Caco-2 (cell line): ENCODE measurements at regions not wholly inside any gene's neighbourhood (a gene's known extent, or its start where the extent isn't known, plus 50 kb on each side); places are given as distances from the start of the nearest gene placed in this dataset.
A peak's percentile ranks its signal among the peaks of the same experiment; 100 is the strongest.

Experiments
- BruUV-seq: library from RNA; stranded (reverse); fragments of 400-500 nt; replicated peaks from 2 replicates; lab custom pipeline; 2021; lab: Mats Ljungman, UMichigan
- CTCF ChIA-PET: fragments of 300-600 bp; sonication (Branson Sonifier 250); formaldehyde crosslinking; loops from one replicate; lab custom pipeline; 2022; ENCODE audit warnings: antibody characterized with exemption; lab: Charles Lee
- POLR2A ChIA-PET: fragments of 300-600 bp; sonication (Branson Sonifier 250); formaldehyde crosslinking; loops from one replicate; lab custom pipeline; 2022; ENCODE audit warnings: antibody characterized with exemption; lab: Charles Lee
- DNase-seq, 2 experiments: peaks; one replicate each; pipeline versions ENCODE4 v3.0.0 to v3.0.0-alpha.2; 2020 to 2022
- H3K27me3 ChIP-seq: replicated peaks from 2 replicates; pipeline ENCODE4 v1.6.0; 2011; ENCODE audit warnings: low read length; ENCODE audit not compliant: control insufficient read depth, insufficient read depth
- H3K36me3 ChIP-seq: 2 replicates; pipeline ENCODE4 v1.5.1; 2011; ENCODE audit warnings: low read length; ENCODE audit not compliant: control insufficient read depth, insufficient read depth
- H3K4me1 ChIP-seq: fragments of 250-450 bp; sonication (Bioruptor Pico); 2 replicates; pipeline ENCODE4 v1.5.1; 2020; ENCODE audit warnings: mild to moderate bottlenecking
- H3K4me3 ChIP-seq: 2 replicates; pipeline ENCODE4 v1.5.1; 2011; ENCODE audit warnings: low read depth, mild to moderate bottlenecking, control low read depth, low read length
- H3K9me3 ChIP-seq: fragments of 250-450 bp; sonication (Bioruptor Pico); 2 replicates; pipeline ENCODE4 v1.5.1; 2020; ENCODE audit warnings: mild to moderate bottlenecking, moderate library complexity
- H3K27ac Mint-ChIP-seq: one replicate; pipeline ENCODE4 v1.8.0; 2022; ENCODE audit warnings: mixed read lengths; ENCODE audit not compliant: unreplicated experiment
- H3K27me3 Mint-ChIP-seq: one replicate; pipeline ENCODE4 v1.8.0; 2022; ENCODE audit warnings: mixed read lengths; ENCODE audit not compliant: insufficient read depth, unreplicated experiment
- H3K36me3 Mint-ChIP-seq: one replicate; pipeline ENCODE4 v1.8.0; 2022; ENCODE audit warnings: mild to moderate bottlenecking, mixed read lengths; ENCODE audit not compliant: insufficient read depth, unreplicated experiment
- H3K4me1 Mint-ChIP-seq: one replicate; pipeline ENCODE4 v1.8.0; 2022; ENCODE audit warnings: low read depth, mixed read lengths; ENCODE audit not compliant: unreplicated experiment
- H3K4me3 Mint-ChIP-seq: one replicate; pipeline ENCODE4 v1.8.0; 2022; ENCODE audit warnings: mild to moderate bottlenecking, moderate library complexity, mixed read lengths; ENCODE audit not compliant: unreplicated experiment
- H3K9me3 Mint-ChIP-seq: one replicate; pipeline ENCODE4 v1.8.0; 2022; ENCODE audit warnings: mixed read lengths; ENCODE audit not compliant: unreplicated experiment
- intact Hi-C: fragments of 100-400 bp; cut with micrococcal nuclease; formaldehyde crosslinking; loops from one replicate; pipeline ENCODE4 v1.10.0; 2022; ENCODE audit not compliant: unreplicated experiment
- TF ChIP-seq, protein P1 (sequence below), 2 experiments: fragments of 200-600 bp in 1 of 2; IDR thresholded peaks; 1 replicate in 1 of 2; 2 replicates in 1 of 2; pipeline versions ENCODE4 v1.5.1 to v1.8.0; 2011 to 2022; ENCODE audit warnings: antibody characterized with exemption in 1 of 2, control low read depth in 1 of 2, inconsistent platforms in 1 of 2, low read depth in 1 of 2, low read length in 1 of 2, mild to moderate bottlenecking in 1 of 2, moderate library complexity in 1 of 2; ENCODE audit not compliant: insufficient read depth in 1 of 2, severe bottlenecking in 1 of 2, unreplicated experiment in 1 of 2

DNA sequence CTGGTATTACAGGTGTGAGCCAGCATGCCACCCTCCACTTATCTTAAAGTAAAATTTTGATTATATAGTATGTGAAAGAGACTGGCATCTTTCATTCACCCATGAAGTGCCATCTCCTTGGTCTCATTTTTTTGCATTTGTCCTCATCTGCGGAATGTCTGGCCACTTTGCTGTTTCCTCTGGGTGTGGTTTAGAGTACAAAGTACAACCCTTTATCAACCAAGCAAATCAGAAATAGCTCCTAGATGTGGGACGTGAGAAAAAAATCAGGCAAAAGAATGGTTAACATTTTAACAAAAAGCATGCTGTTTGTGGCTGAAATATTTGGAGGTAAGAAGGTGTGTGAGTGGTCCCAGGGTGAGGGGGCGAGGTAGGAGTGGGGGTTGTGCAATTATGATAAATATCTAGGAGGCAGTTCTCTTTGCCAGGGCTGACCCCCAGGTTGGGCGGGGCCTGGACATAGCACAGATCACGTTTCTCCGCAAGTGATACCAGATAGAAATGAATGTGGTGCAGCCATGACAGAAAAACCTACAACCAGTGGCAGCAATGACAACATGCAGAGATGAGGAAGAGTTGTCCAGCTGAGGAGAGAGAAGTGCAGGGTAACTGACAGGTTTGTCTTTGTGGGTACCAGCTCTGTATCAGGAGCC, 115.8 kb upstream of the SERTAD2 start:
- H3K36me3 ChIP-seq, result no peaks in the 10 kb centered on the region
- peaks cover 6% of the 10 kb centered on the region for H3K36me3 Mint-ChIP-seq
- H3K4me1 ChIP-seq, result peaks cover 28% of the 10 kb centered on the region
- TF ChIP-seq, protein P1, sequence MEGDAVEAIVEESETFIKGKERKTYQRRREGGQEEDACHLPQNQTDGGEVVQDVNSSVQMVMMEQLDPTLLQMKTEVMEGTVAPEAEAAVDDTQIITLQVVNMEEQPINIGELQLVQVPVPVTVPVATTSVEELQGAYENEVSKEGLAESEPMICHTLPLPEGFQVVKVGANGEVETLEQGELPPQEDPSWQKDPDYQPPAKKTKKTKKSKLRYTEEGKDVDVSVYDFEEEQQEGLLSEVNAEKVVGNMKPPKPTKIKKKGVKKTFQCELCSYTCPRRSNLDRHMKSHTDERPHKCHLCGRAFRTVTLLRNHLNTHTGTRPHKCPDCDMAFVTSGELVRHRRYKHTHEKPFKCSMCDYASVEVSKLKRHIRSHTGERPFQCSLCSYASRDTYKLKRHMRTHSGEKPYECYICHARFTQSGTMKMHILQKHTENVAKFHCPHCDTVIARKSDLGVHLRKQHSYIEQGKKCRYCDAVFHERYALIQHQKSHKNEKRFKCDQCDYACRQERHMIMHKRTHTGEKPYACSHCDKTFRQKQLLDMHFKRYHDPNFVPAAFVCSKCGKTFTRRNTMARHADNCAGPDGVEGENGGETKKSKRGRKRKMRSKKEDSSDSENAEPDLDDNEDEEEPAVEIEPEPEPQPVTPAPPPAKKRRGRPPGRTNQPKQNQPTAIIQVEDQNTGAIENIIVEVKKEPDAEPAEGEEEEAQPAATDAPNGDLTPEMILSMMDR (IDR thresholded peaks at IDR 0.05; ENCODE audit: insufficient read depth in 1 of 2, low read depth in 1 of 2, low read length in 1 of 2, severe bottlenecking in 1 of 2, unreplicated experiment in 1 of 2), result no peak
- intact Hi-C loops, result loop anchor here (2.0 to 5.0 kb wide), 3 partner anchors 53 to 121 kb away; no protein-coding TSS in a partner anchor
- peak overlapping the region; percentile 78 for H3K4me3 Mint-ChIP-seq
- no peaks in the 10 kb centered on the region for H3K9me3 Mint-ChIP-seq
- BruUV-seq, result no TSS peak
- H3K9me3 ChIP-seq, result no peaks in the 10 kb centered on the region
- DNase-seq, result peak; percentile 66 to 75
- no peaks in the 10 kb centered on the region for H3K27me3 Mint-ChIP-seq
- peak overlapping the region; percentile 5; the same call in 1 of the 2 replicates for H3K4me3 ChIP-seq
- ChIA-PET POLR2A (interaction anchor here (1.5 to 2.4 kb wide), 2 partner anchors 19 to 116 kb away, joined by 12 to 18 read pairs; partner anchors contain the start of gene SERTAD2), CTCF (interaction anchor here (0.5 to 1.4 kb wide), 3 partner anchors 18 to 123 kb away, joined by 4 to 10 read pairs (median 5); no protein-coding TSS in a partner anchor)
- H3K4me1 Mint-ChIP-seq, result peaks cover 27% of the 10 kb centered on the region
- H3K27me3 ChIP-seq, result no peaks in the 10 kb centered on the region
- peak overlapping the region; percentile 84 for H3K27ac Mint-ChIP-seq

DNA sequence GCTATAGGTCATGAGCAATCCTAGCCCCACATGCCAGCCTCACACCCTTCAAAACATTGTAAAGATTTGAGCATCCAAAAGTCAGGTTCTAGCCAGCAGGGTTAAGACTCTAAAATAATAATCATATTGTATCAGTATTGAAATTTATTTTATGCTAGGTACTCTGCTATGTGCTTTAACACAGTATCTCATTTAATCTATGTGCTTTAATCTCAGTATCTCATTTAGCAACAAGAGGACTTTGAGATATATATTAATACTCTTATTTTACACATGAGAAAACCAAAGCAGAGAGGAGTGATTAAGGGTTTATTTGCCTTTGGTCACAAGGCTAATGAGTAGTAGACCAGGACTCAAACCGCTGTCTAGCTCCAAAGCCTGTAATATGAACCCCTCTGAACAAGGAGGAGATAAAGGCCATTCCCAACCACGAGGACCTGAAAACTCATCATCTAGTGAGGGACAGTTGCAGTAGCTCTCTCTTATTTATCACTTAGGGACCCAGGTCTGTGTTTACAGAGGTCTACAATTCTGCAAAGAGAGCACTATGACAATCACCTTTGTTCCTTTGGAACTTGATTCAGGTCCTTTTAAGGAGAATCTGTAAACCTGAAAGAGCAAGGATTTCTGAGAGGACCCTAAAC, 116.5 kb upstream of the SERTAD2 start:
- H3K4me3 Mint-ChIP-seq, result peak overlapping the region; percentile 78
- no peak for DNase-seq
- no peaks in the 10 kb centered on the region for H3K27me3 Mint-ChIP-seq
- no peaks in the 10 kb centered on the region for H3K36me3 ChIP-seq
- TF ChIP-seq, protein P1 (IDR thresholded peaks at IDR 0.05; ENCODE audit: insufficient read depth in 1 of 2, low read depth in 1 of 2, low read length in 1 of 2, severe bottlenecking in 1 of 2, unreplicated experiment in 1 of 2), result no peak
- H3K4me3 ChIP-seq, result no peak overlapping the region; the same call in 1 of the 2 replicates
- BruUV-seq, result no TSS peak
- no peaks in the 10 kb centered on the region for H3K9me3 ChIP-seq
- intact Hi-C loops, result no loop called here
- peaks cover 27% of the 10 kb centered on the region for H3K4me1 Mint-ChIP-seq
- H3K36me3 Mint-ChIP-seq, result peaks cover 6% of the 10 kb centered on the region
- CTCF ChIA-PET, result interaction anchor here (1.4 kb wide), 1 partner anchor 19 kb away, joined by 10 read pairs; no protein-coding TSS in a partner anchor
- peaks cover 28% of the 10 kb centered on the region for H3K4me1 ChIP-seq
- no peaks in the 10 kb centered on the region for H3K27me3 ChIP-seq
- POLR2A ChIA-PET, result interaction anchor here (2.4 kb wide), 1 partner anchor 117 kb away, joined by 18 read pairs; the partner anchor contains the start of gene SERTAD2
- no peaks in the 10 kb centered on the region for H3K9me3 Mint-ChIP-seq
- H3K27ac Mint-ChIP-seq, result peak overlapping the region; percentile 84

DNA sequence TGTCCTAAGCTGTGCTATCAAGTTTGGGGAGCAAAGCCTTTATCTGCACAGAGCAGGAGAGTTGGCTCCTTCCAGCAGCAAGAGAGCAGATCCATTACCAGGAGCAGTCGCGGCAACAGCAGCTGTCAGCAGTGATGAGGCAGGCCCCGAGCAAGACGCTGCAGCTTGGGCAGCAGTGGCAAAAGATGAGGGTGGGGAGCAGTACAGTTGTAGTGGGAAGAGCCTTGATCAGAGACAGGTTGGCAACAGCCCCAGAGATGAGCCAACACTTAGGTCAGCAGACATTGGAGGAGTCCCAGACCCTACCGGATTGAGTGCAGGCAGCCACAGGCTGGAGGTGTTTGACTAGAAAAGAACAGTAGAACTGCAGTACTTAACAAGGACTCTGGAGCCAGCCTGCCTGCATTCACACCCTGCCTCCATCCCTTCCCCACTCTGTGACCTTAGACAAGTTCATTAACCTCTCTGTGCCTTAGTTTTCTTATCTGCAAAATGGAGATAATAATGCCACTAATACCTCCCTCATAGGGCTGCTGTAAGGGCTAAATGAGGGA, 117.1 kb upstream of the SERTAD2 start:
- ChIA-PET CTCF (no interaction called here), POLR2A (interaction anchor here (2.4 kb wide), 1 partner anchor 117 kb away, joined by 18 read pairs; the partner anchor contains the start of gene SERTAD2)
- no TSS peak for BruUV-seq
- Histone ChIP-seq H3K9me3 (no peaks in the 10 kb centered on the region), H3K27me3 (no peaks in the 10 kb centered on the region), H3K4me3 (no peak overlapping the region), H3K36me3 (no peaks in the 10 kb centered on the region), H3K4me1 (peaks cover 28% of the 10 kb centered on the region)
- H3K36me3 Mint-ChIP-seq, result peaks cover 6% of the 10 kb centered on the region
- H3K4me3 Mint-ChIP-seq, result no peak overlapping the region
- peaks cover 27% of the 10 kb centered on the region for H3K4me1 Mint-ChIP-seq
- TF ChIP-seq, protein P1 (IDR thresholded peaks at IDR 0.05; ENCODE audit: insufficient read depth in 1 of 2, low read depth in 1 of 2, low read length in 1 of 2, severe bottlenecking in 1 of 2, unreplicated experiment in 1 of 2), result no peak
- H3K27me3 Mint-ChIP-seq, result no peaks in the 10 kb centered on the region
- H3K9me3 Mint-ChIP-seq, result peaks cover under 1% of the 10 kb centered on the region
- H3K27ac Mint-ChIP-seq, result peak overlapping the region; percentile 39
- no peak for DNase-seq
- intact Hi-C loops, result no loop called here
